Endodermal cell (in vitro differentiated cells): ENCODE measurements at regions not wholly inside any gene's neighbourhood (a gene's known extent, or its start where the extent isn't known, plus 50 kb on each side); places are given as distances from the start of the nearest gene placed in this dataset.
"Not testable (repeated sequence)": the region's sequence is repeated elsewhere in the genome, so short reads cannot be mapped to it uniquely, and the experiment has no call there.

Source experiments
- DNase-seq: peaks from one replicate; pipeline ENCODE4 v3.0.0-alpha.2; 2017
- H3K27ac ChIP-seq: 2 replicates; pipeline ENCODE4 v1.5.1; 2013; ENCODE audit warnings: mild to moderate bottlenecking, low read depth, low read length, moderate library complexity
- H3K27me3 ChIP-seq: 2 replicates; pipeline ENCODE4 v1.6.1; 2013; ENCODE audit warnings: mild to moderate bottlenecking, low read length, moderate library complexity; ENCODE audit not compliant: insufficient read depth, control insufficient read depth, poor library complexity, severe bottlenecking
- H3K36me3 ChIP-seq: 2 replicates; pipeline ENCODE4 v1.7.0; 2013; ENCODE audit warnings: mild to moderate bottlenecking, low read length, moderate library complexity; ENCODE audit not compliant: control insufficient read depth, insufficient read depth
- H3K4me1 ChIP-seq: one replicate; pipeline ENCODE4 v1.7.0; 2013; ENCODE audit warnings: low read length; ENCODE audit not compliant: control insufficient read depth, insufficient read depth
- H3K4me3 ChIP-seq: 2 replicates; pipeline ENCODE4 v1.5.1; 2013; ENCODE audit warnings: mild to moderate bottlenecking, low read length, moderate library complexity
- H3K9ac ChIP-seq: 2 replicates; pipeline ENCODE4 v1.6.1; 2013; ENCODE audit warnings: mild to moderate bottlenecking, low read length, moderate library complexity; ENCODE audit not compliant: poor library complexity, severe bottlenecking; ENCODE audit errors: extremely low read depth
- H3K9me3 ChIP-seq: 2 replicates; pipeline ENCODE4 v1.6.1; 2013; ENCODE audit warnings: mild to moderate bottlenecking, low read length, moderate library complexity; ENCODE audit not compliant: control insufficient read depth
- H3K27ac Mint-ChIP-seq: 2 replicates; pipeline ENCODE4 v1.8.0; 2020; ENCODE audit warnings: mixed read lengths
- H3K27me3 Mint-ChIP-seq: 2 replicates; pipeline ENCODE4 v1.8.0; 2021; ENCODE audit warnings: mild to moderate bottlenecking, mixed read lengths; ENCODE audit not compliant: insufficient read depth
- H3K36me3 Mint-ChIP-seq: 2 replicates; pipeline ENCODE4 v1.8.0; 2020; ENCODE audit warnings: low read depth, mixed read lengths
- H3K4me1 Mint-ChIP-seq: 2 replicates; pipeline ENCODE4 v1.8.0; 2020; ENCODE audit warnings: mixed read lengths
- H3K4me3 Mint-ChIP-seq: 2 replicates; pipeline ENCODE4 v1.8.0; 2020; ENCODE audit warnings: mild to moderate bottlenecking, moderate library complexity, mixed read lengths
- H3K9me3 Mint-ChIP-seq: 2 replicates; pipeline ENCODE4 v1.8.0; 2020; ENCODE audit warnings: mild to moderate bottlenecking, mixed read lengths
- CTCF ChIP-seq: fragments of 200-600 bp; sonication (generic); conservative IDR thresholded peaks from 2 replicates; pipeline ENCODE4 v1.5.0; 2021; ENCODE audit warnings: antibody characterized with exemption, mild to moderate bottlenecking
- WGBS, 2 experiments: methylation state at CpG; one replicate each; pipeline versions ENCODE4 v1.1.5 to v1.1.7; 2013; ENCODE audit warnings: missing lambda C conversion rate in 2 of 2, mixed read lengths in 1 of 2; ENCODE audit not compliant: insufficient coverage in 1 of 2, insufficient read length in 1 of 2; 5-methylcytosine and 5-hydroxymethylcytosine counted together

GRCh38 chr2:64253421-64253820 lies 109.2 kb upstream of the PELI1 start:
- not testable (repeated sequence) for H3K27ac ChIP-seq, H3K27me3 Mint-ChIP-seq, H3K9me3 ChIP-seq, H3K36me3 Mint-ChIP-seq, H3K36me3 ChIP-seq, H3K9me3 Mint-ChIP-seq, H3K27me3 ChIP-seq, H3K4me1 ChIP-seq
- 3% methylated on average over 5 of the region's 9 CpGs; no CpG with 5 or more reads in 1 of the 2 experiments for WGBS, 2 experiments
- peak overlapping the region; percentile 92 for H3K27ac Mint-ChIP-seq
- Histone ChIP-seq H3K9ac (peak overlapping the region; percentile 38), H3K4me3 (peak overlapping the region; percentile 78)
- peak overlapping the region; percentile 80 for H3K4me3 Mint-ChIP-seq
- DNase-seq, result peak; percentile 10
- peaks cover 44% of the 10 kb centered on the region for H3K4me1 Mint-ChIP-seq

- no peak overlapping the region for H3K27ac ChIP-seq
- peaks cover 59% of the 10 kb centered on the region for H3K4me1 Mint-ChIP-seq
- H3K9me3 ChIP-seq, result no peaks in the 10 kb centered on the region
- H3K4me3 ChIP-seq, result peak overlapping the region; percentile 64
- no peak for DNase-seq
- H3K36me3 Mint-ChIP-seq, result peaks cover 31% of the 10 kb centered on the region
- H3K27ac Mint-ChIP-seq, result peak overlapping the region; percentile 42
- H3K9me3 Mint-ChIP-seq, result no peaks in the 10 kb centered on the region
- no peaks in the 10 kb centered on the region for H3K36me3 ChIP-seq
- H3K27me3 ChIP-seq, result no peaks in the 10 kb centered on the region
- H3K4me3 Mint-ChIP-seq, result peak overlapping the region; percentile 80
- no peak overlapping the region for H3K9ac ChIP-seq
- no peak for TF ChIP-seq CTCF
- WGBS, 2 experiments, result 89 to 92% methylated on average over 3 to 5 of the region's 5 CpGs
- peaks cover 14% of the 10 kb centered on the region for H3K4me1 ChIP-seq
- H3K27me3 Mint-ChIP-seq, result no peaks in the 10 kb centered on the region
Observed at GRCh38 chr2:64258566-64258965, 114.3 kb upstream of the PELI1 start.

GRCh38 chr2:64259312-64259711 lies 115.1 kb upstream of the PELI1 start:
- no peak overlapping the region for H3K9ac ChIP-seq
- Mint-ChIP-seq H3K27ac (no peak overlapping the region), H3K4me3 (no peak overlapping the region), H3K4me1 (peaks cover 58% of the 10 kb centered on the region), H3K36me3 (peaks cover 35% of the 10 kb centered on the region), H3K27me3 (no peaks in the 10 kb centered on the region), H3K9me3 (no peaks in the 10 kb centered on the region)
- no peak for TF ChIP-seq CTCF
- H3K27ac ChIP-seq, result peak overlapping the region; percentile 18
- DNase-seq, result no peak
- H3K9me3 ChIP-seq, result no peaks in the 10 kb centered on the region
- WGBS, 2 experiments, result 85 to 100% methylated on average over 1 to 2 of the region's 2 CpGs
- H3K36me3 ChIP-seq, result no peaks in the 10 kb centered on the region
- no peak overlapping the region for H3K4me3 ChIP-seq
- peaks cover 14% of the 10 kb centered on the region for H3K4me1 ChIP-seq
- H3K27me3 ChIP-seq, result no peaks in the 10 kb centered on the region
